ENCODE measurements at regions not wholly inside any gene's neighbourhood (a gene's known extent, or its start where the extent isn't known, plus 50 kb on each side); places are given as distances from the start of the nearest gene placed in this dataset.

DNA sequence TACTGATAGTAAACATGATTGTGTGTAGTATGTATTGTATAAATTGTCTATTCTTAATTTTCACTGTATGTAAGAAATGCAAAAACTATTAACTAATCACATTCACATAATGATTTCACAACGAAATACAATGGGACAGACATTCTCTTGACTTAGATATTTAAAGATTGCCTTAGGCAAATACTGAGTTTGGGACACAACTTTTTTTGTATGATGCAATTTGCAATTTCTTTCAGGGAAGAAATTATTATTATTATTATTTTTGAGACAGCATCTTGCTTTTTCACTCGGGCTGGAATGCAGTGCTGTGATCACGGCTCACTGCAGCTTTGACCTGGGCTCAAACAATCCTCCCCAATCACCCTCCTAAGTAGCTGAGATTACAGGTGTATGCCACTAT is 173.2 kb upstream of the TRIM24 start:
- Histone ChIP-seq H3K27me3 (no peaks in the 10 kb centered on the region), H3K9me3 (no peaks in the 10 kb centered on the region), H3K4me3 (no peak overlapping the region), H3K4me1 (ENCODE audit: insufficient read depth) (peaks cover 3% of the 10 kb centered on the region), H3K27ac (no peak overlapping the region), H3K36me3 (no peaks in the 10 kb centered on the region)
- intact Hi-C loops (cut with DNase I) = no loop called here
- 29 to 57% (median 47%) methylated on average over 3 of the region's 3 CpGs for WGBS, 3 donors
- no peak for DNase-seq
- TF ChIP-seq EP300 (IDR thresholded peaks at IDR 0.05) (no peak), POLR2A (IDR thresholded peaks at IDR 0.05) (no peak)
- TF ChIP-seq, protein P1, sequence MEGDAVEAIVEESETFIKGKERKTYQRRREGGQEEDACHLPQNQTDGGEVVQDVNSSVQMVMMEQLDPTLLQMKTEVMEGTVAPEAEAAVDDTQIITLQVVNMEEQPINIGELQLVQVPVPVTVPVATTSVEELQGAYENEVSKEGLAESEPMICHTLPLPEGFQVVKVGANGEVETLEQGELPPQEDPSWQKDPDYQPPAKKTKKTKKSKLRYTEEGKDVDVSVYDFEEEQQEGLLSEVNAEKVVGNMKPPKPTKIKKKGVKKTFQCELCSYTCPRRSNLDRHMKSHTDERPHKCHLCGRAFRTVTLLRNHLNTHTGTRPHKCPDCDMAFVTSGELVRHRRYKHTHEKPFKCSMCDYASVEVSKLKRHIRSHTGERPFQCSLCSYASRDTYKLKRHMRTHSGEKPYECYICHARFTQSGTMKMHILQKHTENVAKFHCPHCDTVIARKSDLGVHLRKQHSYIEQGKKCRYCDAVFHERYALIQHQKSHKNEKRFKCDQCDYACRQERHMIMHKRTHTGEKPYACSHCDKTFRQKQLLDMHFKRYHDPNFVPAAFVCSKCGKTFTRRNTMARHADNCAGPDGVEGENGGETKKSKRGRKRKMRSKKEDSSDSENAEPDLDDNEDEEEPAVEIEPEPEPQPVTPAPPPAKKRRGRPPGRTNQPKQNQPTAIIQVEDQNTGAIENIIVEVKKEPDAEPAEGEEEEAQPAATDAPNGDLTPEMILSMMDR (IDR thresholded peaks at IDR 0.05) = no peak

DNA sequence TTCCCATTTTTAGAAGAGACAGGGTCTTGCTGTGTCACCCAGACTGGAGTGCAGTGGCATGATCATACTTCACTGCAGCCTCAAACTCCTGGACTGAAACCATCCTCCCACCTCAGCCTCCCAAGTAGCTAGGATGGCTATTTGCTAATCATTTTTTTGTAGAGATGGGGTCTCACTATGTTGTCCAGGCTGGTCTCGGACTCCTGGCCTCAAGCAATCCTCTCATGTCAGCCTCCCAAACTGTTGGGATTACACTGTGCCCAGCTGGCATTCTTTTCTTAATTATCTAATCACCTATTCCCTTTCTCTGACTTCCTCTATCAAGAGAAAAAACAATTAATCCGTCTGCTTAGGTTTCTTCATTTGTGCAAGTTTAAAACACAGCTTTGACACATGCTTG is 172.5 kb upstream of the TRIM24 start:
- Histone ChIP-seq H3K4me1 (ENCODE audit: insufficient read depth) (peaks cover 3% of the 10 kb centered on the region), H3K27ac (no peak overlapping the region), H3K36me3 (no peaks in the 10 kb centered on the region), H3K4me3 (no peak overlapping the region), H3K9me3 (no peaks in the 10 kb centered on the region), H3K27me3 (no peaks in the 10 kb centered on the region)
- DNase-seq = no peak
- intact Hi-C loops (cut with DNase I) = no loop called here
- TF ChIP-seq EP300 (IDR thresholded peaks at IDR 0.05) = no peak
- TF ChIP-seq, protein P1 (IDR thresholded peaks at IDR 0.05) = no peak
- no peak for TF ChIP-seq POLR2A (IDR thresholded peaks at IDR 0.05)
- WGBS, 3 donors = 63 to 69% (median 64%) methylated on average over 2 of the region's 2 CpGs

DNA sequence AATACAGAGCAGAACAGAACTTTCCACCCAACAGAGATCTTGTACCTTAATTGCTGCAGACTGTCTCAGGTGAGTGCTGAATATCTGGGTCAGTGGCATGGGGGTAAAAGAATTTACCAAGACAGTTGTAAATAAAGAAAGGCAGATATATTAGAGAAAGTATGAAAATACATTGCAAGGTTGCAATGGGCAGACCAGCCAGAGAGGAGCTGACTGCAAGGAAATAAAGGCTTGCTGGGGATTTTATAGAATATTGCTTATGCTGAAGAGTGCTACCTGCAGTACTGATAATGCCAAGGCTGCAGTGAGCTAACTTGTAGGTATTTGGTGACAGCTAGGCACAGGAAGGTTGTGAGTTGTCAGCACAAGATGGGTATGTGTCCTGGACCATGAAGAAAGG is 171.0 kb upstream of the TRIM24 start:
- no peak for DNase-seq
- Histone ChIP-seq H3K4me1 (ENCODE audit: insufficient read depth) (peaks cover 3% of the 10 kb centered on the region), H3K27ac (no peak overlapping the region), H3K27me3 (no peaks in the 10 kb centered on the region), H3K4me3 (no peak overlapping the region), H3K36me3 (no peaks in the 10 kb centered on the region), H3K9me3 (no peaks in the 10 kb centered on the region)
- intact Hi-C loops (cut with DNase I) = no loop called here
- TF ChIP-seq POLR2A (IDR thresholded peaks at IDR 0.05) (no peak), EP300 (IDR thresholded peaks at IDR 0.05) (no peak)
- TF ChIP-seq, protein P1 (IDR thresholded peaks at IDR 0.05) = no peak

DNA sequence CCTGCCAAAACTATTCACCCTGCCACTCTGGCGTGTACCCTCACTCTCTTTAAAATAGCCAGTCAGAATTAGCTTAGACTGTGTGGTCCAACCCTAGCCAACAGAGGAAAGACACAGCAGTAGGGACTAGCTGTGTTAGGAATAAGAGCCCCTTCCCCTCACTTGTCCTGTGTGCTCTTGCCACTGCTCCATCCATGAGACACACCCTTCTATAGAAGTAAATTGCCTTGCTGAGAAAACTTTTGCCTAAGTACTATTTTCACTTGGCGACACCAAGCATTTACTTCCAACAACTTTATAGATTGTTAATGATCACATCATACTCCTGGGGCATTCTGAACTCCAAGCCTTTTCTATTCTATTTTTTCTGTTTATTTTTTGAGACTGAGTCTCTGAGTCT is 170.2 kb upstream of the TRIM24 start:
- Histone ChIP-seq H3K27me3 (no peaks in the 10 kb centered on the region), H3K4me3 (no peak overlapping the region), H3K9me3 (no peaks in the 10 kb centered on the region), H3K27ac (no peak overlapping the region), H3K4me1 (ENCODE audit: insufficient read depth) (peaks cover 3% of the 10 kb centered on the region), H3K36me3 (no peaks in the 10 kb centered on the region)
- 97 to 100% (median 98%) methylated on average over 2 of the region's 2 CpGs for WGBS, 3 donors
- intact Hi-C loops (cut with DNase I) = loop anchor here in 1 of 4 donors (10.0 kb wide), 1 partner anchor 85 kb away; no protein-coding TSS in a partner anchor
- DNase-seq = no peak
- TF ChIP-seq, protein P1 (IDR thresholded peaks at IDR 0.05) = no peak
- no peak for TF ChIP-seq EP300 (IDR thresholded peaks at IDR 0.05)
- TF ChIP-seq POLR2A (IDR thresholded peaks at IDR 0.05) = no peak
